HepG2 (cell line): ENCODE measurements at regions not wholly inside any gene's neighbourhood (a gene's known extent, or its start where the extent isn't known, plus 50 kb on each side); places are given as distances from the start of the nearest gene placed in this dataset.

Experiments
- BORCS8-MEF2B ChIP-seq: sonication (generic); formaldehyde crosslinking; IDR thresholded peaks from 2 replicates; pipeline ENCODE4 v1.8.0; 2022; ENCODE audit warnings: mild to moderate bottlenecking, missing genetic modification reagents
- GATAD2A ChIP-seq: IDR thresholded peaks from 2 replicates; pipeline ENCODE4 v1.6.1; 2016
- HDAC1 ChIP-seq: sonication (generic); formaldehyde crosslinking; IDR thresholded peaks from 2 replicates; pipeline ENCODE4 v1.5.1; 2020; ENCODE audit warnings: mild to moderate bottlenecking, missing genetic modification reagents
- HDAC2 ChIP-seq: sonication (generic); formaldehyde crosslinking; IDR thresholded peaks from 2 replicates; pipeline ENCODE4 v1.4.0; 2020; ENCODE audit warnings: missing genetic modification reagents
- HNRNPLL ChIP-seq: fragments of 200-400 bp; formaldehyde crosslinking; IDR thresholded peaks from 2 replicates; pipeline ENCODE4 v1.6.1; 2017; ENCODE audit warnings: mild to moderate bottlenecking, low read depth, low read length; ENCODE audit not compliant: poor library complexity, severe bottlenecking
- IRX3 ChIP-seq: sonication (generic); formaldehyde crosslinking; IDR thresholded peaks from 2 replicates; pipeline ENCODE4 v1.8.1; 2023; ENCODE audit warnings: mild to moderate bottlenecking, low read depth, missing genetic modification reagents, borderline replicate concordance
- MED8 ChIP-seq: sonication (generic); formaldehyde crosslinking; IDR thresholded peaks from 2 replicates; pipeline ENCODE4 v1.8.1; 2023; ENCODE audit warnings: mild to moderate bottlenecking, missing genetic modification reagents; ENCODE audit not compliant: insufficient replicate concordance
- MIER3 ChIP-seq: IDR thresholded peaks from 2 replicates; pipeline ENCODE4 v1.6.1; 2016; ENCODE audit warnings: missing compliant biosample characterization, borderline replicate concordance
- NONO ChIP-seq, 2 experiments: fragments of 450-650 bp in 1 of 2; sonication (generic) in 1 of 2; formaldehyde crosslinking in 1 of 2; IDR thresholded peaks in 1 of 2; conservative IDR thresholded peaks in 1 of 2; 2 replicates each; pipeline versions ENCODE4 v1.6.1 to v1.8.0; 2017 to 2022; ENCODE audit warnings: mild to moderate bottlenecking in 1 of 2, missing genetic modification reagents in 1 of 2, moderate library complexity in 1 of 2
- NR2F2 ChIP-seq: IDR thresholded peaks from 2 replicates; pipeline ENCODE4 v1.6.1; 2012; ENCODE audit warnings: low read depth, inconsistent platforms, borderline replicate concordance
- PITX1 ChIP-seq: sonication (generic); formaldehyde crosslinking; IDR thresholded peaks from 2 replicates; pipeline ENCODE4 v1.5.1; 2020; ENCODE audit warnings: mild to moderate bottlenecking, missing genetic modification reagents
- SMAD1 ChIP-seq: sonication (generic); formaldehyde crosslinking; IDR thresholded peaks from 2 replicates; pipeline ENCODE4 v1.4.0; 2020; ENCODE audit warnings: missing genetic modification reagents, low read depth, mild to moderate bottlenecking, borderline replicate concordance
- TGIF2 ChIP-seq: IDR thresholded peaks from 2 replicates; pipeline ENCODE4 v1.6.1; 2016; ENCODE audit warnings: control low read depth, missing compliant biosample characterization
- ZBTB7B ChIP-seq: sonication (generic); formaldehyde crosslinking; IDR thresholded peaks from 2 replicates; pipeline ENCODE4 v1.4.0; 2020; ENCODE audit warnings: missing genetic modification reagents
- ZMYM4 ChIP-seq: sonication (generic); formaldehyde crosslinking; IDR thresholded peaks from 2 replicates; pipeline ENCODE4 v1.8.1; 2023; ENCODE audit warnings: mild to moderate bottlenecking, missing genetic modification reagents
- ZNF232 ChIP-seq: sonication (generic); formaldehyde crosslinking; IDR thresholded peaks from 2 replicates; pipeline ENCODE4 v1.4.0; 2020; ENCODE audit warnings: missing genetic modification reagents, borderline replicate concordance
- ZNF256 ChIP-seq: sonication (generic); formaldehyde crosslinking; conservative IDR thresholded peaks from 2 replicates; pipeline ENCODE4 v1.4.0; 2020; ENCODE audit warnings: missing genetic modification reagents
- ZNF569 ChIP-seq: sonication (generic); formaldehyde crosslinking; IDR thresholded peaks from 2 replicates; pipeline ENCODE4 v1.5.0; 2020; ENCODE audit warnings: mild to moderate bottlenecking, missing genetic modification reagents, moderate library complexity, borderline replicate concordance
- ZNF780A ChIP-seq: sonication (generic); formaldehyde crosslinking; IDR thresholded peaks from 2 replicates; pipeline ENCODE4 v1.8.0; 2022; ENCODE audit warnings: mild to moderate bottlenecking, missing genetic modification reagents, moderate library complexity
- ZNF782 ChIP-seq: sonication (generic); formaldehyde crosslinking; IDR thresholded peaks from 2 replicates; pipeline ENCODE4 v1.4.0; 2020; ENCODE audit warnings: missing genetic modification reagents, mild to moderate bottlenecking, borderline replicate concordance
- TF ChIP-seq, protein P1 (sequence below): sonication (generic); formaldehyde crosslinking; IDR thresholded peaks from 2 replicates; pipeline ENCODE4 v1.4.0; 2020; ENCODE audit warnings: mild to moderate bottlenecking, low read depth, missing genetic modification reagents
- TF ChIP-seq, protein P2 (sequence below): sonication (generic); formaldehyde crosslinking; IDR thresholded peaks from 2 replicates; pipeline ENCODE4 v1.5.1; 2020; ENCODE audit warnings: mild to moderate bottlenecking, missing genetic modification reagents
- TF ChIP-seq, protein P3 (sequence below): sonication (generic); formaldehyde crosslinking; IDR thresholded peaks from 2 replicates; pipeline ENCODE4 v1.4.0; 2020; ENCODE audit warnings: missing genetic modification reagents, borderline replicate concordance
- TF ChIP-seq, protein P4 (sequence below): IDR thresholded peaks from 2 replicates; pipeline ENCODE4 v1.6.1; 2016; ENCODE audit warnings: low read depth

DNA sequence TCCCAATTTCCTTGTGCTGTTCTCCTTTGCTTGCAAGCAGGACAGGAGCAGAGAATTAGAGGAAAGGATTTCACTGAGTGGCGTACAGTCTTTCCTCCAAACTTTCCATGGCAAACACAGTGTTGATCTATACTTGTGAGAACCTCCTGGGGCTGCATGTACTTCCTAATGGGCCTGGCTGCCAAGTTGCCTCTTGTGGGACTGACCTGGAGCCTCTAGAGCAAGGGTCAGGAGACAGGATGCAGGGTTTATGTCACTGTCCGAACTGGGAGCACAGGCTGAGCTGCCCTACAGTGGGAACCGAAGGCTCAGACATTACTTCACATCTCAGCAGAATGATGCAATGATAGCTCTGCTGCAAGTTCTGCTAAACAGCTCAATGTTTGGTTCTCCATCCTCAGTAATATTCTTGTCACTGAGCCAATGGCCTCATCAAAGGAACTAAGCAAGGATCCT lies 102.3 kb downstream of the ENC1 start (continued):
- TF ChIP-seq, protein P1, sequence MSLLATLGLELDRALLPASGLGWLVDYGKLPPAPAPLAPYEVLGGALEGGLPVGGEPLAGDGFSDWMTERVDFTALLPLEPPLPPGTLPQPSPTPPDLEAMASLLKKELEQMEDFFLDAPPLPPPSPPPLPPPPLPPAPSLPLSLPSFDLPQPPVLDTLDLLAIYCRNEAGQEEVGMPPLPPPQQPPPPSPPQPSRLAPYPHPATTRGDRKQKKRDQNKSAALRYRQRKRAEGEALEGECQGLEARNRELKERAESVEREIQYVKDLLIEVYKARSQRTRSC (CRISPR knock-in tag): 0 out of 2 replicates have a peak, but pooled peaks have one; percentile 66
- TF ChIP-seq BORCS8-MEF2B (CRISPR knock-in tag) (peak; percentile 67; the same call in 1 of the 2 replicates), TGIF2 (CRISPR knock-in tag) (peak; percentile 77), ZNF569 (CRISPR knock-in tag) (no peak), SMAD1 (CRISPR knock-in tag) (no peak), HDAC2 (CRISPR knock-in tag) (peak; percentile 92), MIER3 (CRISPR knock-in tag) (peak; percentile 80; the same call in 1 of the 2 replicates), HNRNPLL (no peak), HDAC1 (CRISPR knock-in tag) (peak; percentile 70), ZMYM4 (peak; percentile 93), NONO (IDR thresholded peaks at IDR 0.05) (no peak), NONO (CRISPR knock-in tag; conservative IDR thresholded peaks at IDR 0.05) (0 out of 2 replicates have a peak, but pooled peaks have one; percentile 19), ZNF256 (CRISPR knock-in tag) (no peak), GATAD2A (peak; percentile 93), ZNF232 (CRISPR knock-in tag) (0 out of 2 replicates have a peak, but pooled peaks have one; percentile 23), ZBTB7B (CRISPR knock-in tag) (peak; percentile 79), IRX3 (CRISPR knock-in tag) (no peak), NR2F2 (peak; percentile 36; the same call in 1 of the 2 replicates), ZNF780A (CRISPR knock-in tag) (no peak), ZNF782 (CRISPR knock-in tag) (peak; percentile 43; the same call in 1 of the 2 replicates), MED8 (CRISPR knock-in tag) (peak; percentile 12), PITX1 (CRISPR knock-in tag) (peak; percentile 84)
- TF ChIP-seq, protein P2, sequence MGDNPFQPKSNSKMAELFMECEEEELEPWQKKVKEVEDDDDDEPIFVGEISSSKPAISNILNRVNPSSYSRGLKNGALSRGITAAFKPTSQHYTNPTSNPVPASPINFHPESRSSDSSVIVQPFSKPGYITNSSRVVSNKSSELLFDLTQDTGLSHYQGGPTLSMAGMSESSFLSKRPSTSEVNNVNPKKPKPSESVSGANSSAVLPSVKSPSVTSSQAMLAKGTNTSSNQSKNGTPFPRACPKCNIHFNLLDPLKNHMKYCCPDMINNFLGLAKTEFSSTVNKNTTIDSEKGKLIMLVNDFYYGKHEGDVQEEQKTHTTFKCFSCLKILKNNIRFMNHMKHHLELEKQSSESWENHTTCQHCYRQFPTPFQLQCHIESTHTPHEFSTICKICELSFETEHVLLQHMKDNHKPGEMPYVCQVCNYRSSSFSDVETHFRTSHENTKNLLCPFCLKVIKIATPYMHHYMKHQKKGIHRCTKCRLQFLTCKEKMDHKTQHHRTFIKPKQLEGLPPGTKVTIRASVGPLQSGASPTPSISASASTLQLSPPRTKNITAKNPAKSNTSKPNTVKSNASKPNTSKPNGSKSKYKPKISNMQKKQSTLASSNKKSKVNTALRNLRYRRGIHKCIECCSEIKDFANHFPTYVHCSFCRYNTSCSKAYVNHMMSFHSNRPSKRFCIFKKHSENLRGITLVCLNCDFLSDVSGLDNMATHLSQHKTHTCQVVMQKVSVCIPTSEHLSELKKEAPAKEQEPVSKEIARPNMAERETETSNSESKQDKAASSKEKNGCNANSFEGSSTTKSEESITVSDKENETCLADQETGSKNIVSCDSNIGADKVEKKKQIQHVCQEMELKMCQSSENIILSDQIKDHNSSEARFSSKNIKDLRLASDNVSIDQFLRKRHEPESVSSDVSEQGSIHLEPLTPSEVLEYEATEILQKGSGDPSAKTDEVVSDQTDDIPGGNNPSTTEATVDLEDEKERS (CRISPR knock-in tag): peak; percentile 85; the same call in 1 of the 2 replicates
- TF ChIP-seq, protein P3, sequence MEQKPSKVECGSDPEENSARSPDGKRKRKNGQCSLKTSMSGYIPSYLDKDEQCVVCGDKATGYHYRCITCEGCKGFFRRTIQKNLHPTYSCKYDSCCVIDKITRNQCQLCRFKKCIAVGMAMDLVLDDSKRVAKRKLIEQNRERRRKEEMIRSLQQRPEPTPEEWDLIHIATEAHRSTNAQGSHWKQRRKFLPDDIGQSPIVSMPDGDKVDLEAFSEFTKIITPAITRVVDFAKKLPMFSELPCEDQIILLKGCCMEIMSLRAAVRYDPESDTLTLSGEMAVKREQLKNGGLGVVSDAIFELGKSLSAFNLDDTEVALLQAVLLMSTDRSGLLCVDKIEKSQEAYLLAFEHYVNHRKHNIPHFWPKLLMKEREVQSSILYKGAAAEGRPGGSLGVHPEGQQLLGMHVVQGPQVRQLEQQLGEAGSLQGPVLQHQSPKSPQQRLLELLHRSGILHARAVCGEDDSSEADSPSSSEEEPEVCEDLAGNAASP (CRISPR knock-in tag): peak; percentile 79; the same call in 1 of the 2 replicates
- TF ChIP-seq, protein P4, sequence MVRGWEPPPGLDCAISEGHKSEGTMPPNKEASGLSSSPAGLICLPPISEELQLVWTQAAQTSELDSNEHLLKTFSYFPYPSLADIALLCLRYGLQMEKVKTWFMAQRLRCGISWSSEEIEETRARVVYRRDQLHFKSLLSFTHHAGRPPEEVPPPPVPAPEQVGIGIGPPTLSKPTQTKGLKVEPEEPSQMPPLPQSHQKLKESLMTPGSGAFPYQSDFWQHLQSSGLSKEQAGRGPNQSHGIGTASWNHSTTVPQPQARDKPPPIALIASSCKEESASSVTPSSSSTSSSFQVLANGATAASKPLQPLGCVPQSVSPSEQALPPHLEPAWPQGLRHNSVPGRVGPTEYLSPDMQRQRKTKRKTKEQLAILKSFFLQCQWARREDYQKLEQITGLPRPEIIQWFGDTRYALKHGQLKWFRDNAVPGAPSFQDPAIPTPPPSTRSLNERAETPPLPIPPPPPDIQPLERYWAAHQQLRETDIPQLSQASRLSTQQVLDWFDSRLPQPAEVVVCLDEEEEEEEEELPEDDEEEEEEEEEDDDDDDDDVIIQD (CRISPR knock-in tag): peak; percentile 89
